SK-N-SH (cell line): ENCODE measurements at regions not wholly inside any gene's neighbourhood (a gene's known extent, or its start where the extent isn't known, plus 50 kb on each side); places are given as distances from the start of the nearest gene placed in this dataset.

ENCODE experiments used
- CTCF ChIP-seq: fragments of 200-600 bp; sonication (generic); IDR thresholded peaks from 2 replicates; pipeline ENCODE4 v1.6.1; 2017; ENCODE audit warnings: antibody characterized with exemption, mild to moderate bottlenecking, moderate library complexity
- EP300 ChIP-seq, 2 experiments: IDR thresholded peaks; 2 replicates each; pipeline versions ENCODE4 v1.4.0 to v1.6.1; 2012; ENCODE audit warnings: borderline replicate concordance in 1 of 2, low read depth in 1 of 2, low read length in 1 of 2
- GABPA ChIP-seq: IDR thresholded peaks from 2 replicates; pipeline ENCODE4 v1.4.0; 2012; ENCODE audit warnings: low read depth, mild to moderate bottlenecking
- MEF2A ChIP-seq: IDR thresholded peaks from 2 replicates; pipeline ENCODE4 v1.4.0; 2012; ENCODE audit warnings: low read depth, borderline replicate concordance
- RCOR1 ChIP-seq: fragments of 150-350 bp; IDR thresholded peaks from 2 replicates; pipeline ENCODE4 v1.6.1; 2017; ENCODE audit warnings: antibody characterized with exemption, low read length
- RXRA ChIP-seq: IDR thresholded peaks from 2 replicates; pipeline ENCODE4 v1.4.0; 2012; ENCODE audit warnings: low read depth, mild to moderate bottlenecking, borderline replicate concordance

GRCh38 chr10:61001731-61002122 is 57.7 kb upstream of the RHOBTB1 start:
- TF ChIP-seq GABPA (no peak), EP300 (IDR thresholded peaks at IDR 0.05; ENCODE audit: borderline replicate concordance in 1 of 2, low read depth in 1 of 2, low read length in 1 of 2) (no peak), RCOR1 (no peak), CTCF (no peak), RXRA (no peak), MEF2A (no peak)
